Hepatic stellate cell (primary cell): ENCODE measurements at regions not wholly inside any gene's neighbourhood (a gene's known extent, or its start where the extent isn't known, plus 50 kb on each side); places are given as distances from the start of the nearest gene placed in this dataset.

Source experiments
- DNase-seq: peaks from one replicate; pipeline ENCODE4 v3.0.0; 2011; ENCODE audit warnings: low spot score

DNA sequence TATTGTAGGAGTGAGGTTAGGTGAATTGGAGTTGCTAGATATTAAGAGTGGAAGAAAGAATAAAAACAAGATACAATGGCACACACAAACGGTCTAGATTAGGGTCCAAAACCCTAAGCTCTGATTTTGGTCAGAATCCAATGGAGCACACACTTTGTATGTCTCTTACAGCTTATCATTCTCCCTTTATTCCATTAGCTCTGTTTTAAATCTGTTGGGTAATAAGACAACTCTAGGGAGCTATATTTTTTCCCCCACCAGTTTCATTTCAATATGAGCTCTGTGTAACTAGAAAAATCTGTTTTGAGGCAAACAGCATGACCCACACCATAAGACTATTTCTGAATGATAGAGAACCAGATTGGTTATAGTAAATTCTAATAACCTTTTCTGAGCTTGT, 465.6 kb downstream of the ADGRL2 start:
- no peak for DNase-seq

DNA sequence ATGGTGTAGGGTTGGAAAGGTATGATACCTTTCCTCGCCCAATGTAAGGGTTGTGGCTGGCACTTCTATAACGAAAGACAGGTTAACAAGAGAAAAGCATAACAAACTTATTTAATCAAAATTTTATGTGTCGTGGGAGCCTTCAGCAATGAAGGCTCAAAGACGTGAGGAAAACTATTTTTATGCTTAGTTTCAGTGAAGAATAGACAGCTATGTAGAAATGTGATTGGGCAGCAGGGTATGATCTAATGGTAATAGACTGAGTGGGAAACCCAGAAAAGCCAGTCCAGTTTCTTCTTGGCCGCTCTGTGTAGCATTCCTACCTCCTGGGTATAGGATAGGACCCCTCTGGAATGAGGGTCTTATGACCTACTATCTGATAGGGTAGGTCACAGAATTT, 464.7 kb downstream of the ADGRL2 start:
- no peak for DNase-seq

DNA sequence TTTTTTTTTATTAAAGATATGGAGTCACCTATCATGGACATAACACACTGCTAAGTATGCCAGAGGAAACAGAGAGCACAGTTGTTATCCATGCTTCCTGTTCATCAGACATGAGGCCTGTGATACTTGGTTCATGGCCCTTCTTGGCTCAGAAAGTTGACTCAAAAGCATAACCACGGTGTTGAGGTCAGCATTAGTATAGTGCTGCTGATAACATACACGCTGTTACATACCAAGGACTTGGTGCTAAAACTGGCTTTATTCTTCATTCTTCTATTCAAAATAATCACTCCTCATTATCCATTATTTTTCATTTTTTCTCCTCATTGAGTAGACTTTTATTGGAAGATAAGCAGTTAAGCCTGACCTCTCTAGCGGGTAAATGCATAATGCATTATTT, 464.1 kb downstream of the ADGRL2 start:
- no peak for DNase-seq

DNA sequence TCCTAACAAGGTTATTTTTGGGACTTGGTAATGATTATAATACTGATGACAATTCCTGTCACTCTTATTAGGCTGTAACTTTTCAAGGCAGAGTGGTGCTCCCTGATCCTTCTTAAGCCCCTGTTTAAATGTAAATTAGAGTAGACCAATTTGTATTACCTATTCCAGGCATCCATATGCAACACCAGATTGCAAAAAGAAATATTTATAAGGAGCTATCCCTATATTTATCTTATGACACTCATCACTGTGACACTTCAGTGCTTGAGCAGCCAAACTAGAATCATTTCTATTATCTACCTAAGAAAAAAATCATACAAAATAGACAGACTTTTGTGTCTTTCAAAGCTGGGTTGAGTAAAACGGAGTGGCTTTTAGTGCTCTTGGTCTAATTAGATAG, 462.7 kb downstream of the ADGRL2 start:
- no peak for DNase-seq

DNA sequence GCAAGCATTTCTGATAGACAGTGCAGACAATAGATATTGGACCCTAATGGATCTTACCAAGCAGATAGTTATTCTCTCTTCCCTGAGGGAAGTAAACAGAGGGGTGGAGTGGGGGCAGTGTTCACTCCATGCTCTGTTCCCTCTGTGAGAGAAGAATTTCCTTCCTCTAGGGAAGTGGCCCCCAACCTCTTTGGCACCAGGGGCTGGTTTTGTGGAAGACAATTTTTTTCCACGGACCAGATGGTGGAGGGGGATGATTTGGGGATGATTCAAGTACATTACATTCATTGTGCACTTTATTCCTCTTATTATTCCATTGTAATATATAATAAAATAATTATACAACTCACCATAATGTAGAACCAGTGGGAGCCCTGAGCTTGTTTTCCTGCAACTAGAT, 459.9 kb downstream of the ADGRL2 start:
- no peak for DNase-seq

DNA sequence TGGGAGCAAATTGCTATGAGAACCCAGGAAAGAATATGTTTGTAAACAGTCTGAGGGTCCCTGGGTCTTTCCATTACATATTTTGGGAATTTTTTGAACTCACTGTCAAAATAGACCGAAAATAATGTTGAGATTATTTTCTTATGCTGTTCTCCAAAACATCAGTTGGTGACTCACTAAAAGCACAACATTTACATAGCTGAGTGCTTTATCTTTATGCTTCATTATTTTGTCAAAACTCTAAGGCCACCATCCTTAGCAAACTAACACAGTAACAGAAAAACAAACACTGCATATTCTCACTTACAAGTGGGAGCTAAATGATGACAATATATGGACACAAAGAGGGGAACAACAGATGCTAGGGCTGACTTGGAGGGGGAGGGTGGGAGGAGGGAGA, 459.3 kb downstream of the ADGRL2 start:
- no peak for DNase-seq

DNA sequence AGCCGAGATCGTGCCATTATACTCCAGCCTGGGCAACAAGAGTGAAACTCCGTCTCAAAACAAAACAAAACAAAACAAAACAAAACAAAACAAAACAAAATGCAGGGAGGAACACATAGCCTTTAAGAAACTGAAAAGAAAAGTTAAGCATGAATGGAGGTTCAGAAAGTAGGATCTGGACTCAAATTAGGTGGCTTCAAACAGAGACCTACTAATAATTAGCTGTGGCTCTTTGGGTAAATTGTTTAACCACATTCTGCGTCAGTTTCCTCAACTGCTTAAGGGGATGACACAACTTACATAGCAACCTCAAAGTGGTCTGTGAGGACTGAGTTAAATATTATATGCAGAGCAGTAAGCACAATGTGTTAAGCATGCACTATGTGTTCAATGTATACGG, 458.2 kb downstream of the ADGRL2 start:
- no peak for DNase-seq

DNA sequence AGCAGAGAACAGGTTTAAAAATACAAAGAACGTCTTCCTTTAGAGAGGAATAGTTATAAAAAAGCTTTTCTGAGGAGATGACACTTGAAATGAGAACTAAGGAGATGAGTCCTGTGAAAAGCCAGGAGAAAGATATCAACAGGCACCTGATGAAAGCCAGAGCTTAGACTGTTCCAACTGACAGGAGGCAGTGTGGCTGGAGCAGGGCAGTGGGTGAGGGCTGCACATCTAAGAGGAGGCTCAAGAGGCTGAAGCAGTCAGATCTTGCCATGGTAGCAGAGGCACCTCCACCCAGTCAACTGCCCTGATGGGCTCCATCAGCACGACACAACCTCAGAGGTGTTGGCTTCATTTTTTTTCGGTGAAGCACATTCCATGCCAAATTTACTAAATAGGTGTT, 445.3 kb downstream of the ADGRL2 start:
- no peak for DNase-seq

DNA sequence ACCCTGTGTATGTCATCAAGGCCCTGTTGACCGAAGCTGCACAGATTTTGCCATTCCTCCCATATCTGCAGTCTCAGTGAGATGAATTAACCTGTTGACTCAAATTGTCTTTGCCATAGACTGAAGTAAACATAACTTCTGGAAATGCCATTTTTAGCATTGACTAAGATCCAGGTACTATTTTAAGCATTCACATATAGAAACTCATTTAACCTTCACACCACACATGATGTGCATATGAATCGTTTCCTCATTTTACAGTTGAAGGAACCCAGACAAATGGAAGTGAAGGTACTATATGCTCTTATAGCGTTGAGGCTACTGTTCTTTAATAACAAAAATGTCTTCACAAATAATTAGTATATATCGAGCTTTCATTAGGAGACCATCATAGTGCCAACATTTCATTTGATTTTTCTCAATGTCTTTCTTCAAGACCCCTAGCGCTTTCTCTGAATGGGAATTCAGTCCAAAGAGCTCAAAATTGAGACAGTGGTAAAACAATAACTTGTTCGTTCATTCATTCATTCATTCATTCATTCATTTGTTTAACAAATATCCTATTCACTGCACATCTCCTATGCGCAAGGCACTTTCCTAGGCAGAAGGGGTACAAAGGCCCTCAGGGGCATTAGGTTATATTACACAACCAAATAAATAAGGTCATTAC, 444.7 kb downstream of the ADGRL2 start:
- no peak for DNase-seq

DNA sequence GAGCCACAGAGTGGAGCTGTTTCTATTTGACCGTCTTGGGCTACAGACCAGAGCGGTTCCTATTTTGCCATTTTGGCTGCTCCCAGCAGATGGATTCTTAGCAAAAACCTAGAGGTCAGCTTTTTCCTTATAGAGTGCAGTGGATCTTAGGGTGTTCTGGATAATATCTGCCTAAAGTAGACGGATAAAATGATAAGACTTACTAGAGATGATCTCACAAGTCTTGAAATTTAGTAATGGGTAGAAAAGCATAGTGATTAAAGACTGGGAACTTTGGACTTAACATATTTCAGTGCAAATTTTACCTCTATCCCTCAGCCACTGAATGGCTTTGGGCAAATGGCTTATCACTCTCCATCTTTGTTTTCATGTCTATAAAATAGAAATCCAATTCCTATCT, 439.8 kb downstream of the ADGRL2 start:
- DNase-seq = no peak

DNA sequence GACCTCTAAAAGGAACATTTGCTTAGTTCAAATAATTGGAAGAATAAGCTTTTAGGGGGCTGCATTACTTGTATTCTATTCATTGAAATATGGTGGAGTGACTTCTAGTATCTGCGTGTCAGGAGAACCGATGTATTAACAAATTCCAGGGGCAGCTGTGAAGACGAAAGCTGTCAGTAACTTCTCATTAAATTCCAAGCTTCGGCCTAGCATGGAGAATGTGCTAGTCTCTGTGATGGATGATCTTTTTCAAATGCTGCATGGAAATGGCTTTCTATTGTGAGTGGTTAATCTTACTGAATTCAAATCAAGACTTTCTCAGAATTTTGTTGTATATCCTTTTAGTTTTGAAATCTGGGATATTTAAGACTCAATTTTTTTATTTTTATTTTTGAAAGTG, 429.9 kb downstream of the ADGRL2 start:
- DNase-seq = no peak

DNA sequence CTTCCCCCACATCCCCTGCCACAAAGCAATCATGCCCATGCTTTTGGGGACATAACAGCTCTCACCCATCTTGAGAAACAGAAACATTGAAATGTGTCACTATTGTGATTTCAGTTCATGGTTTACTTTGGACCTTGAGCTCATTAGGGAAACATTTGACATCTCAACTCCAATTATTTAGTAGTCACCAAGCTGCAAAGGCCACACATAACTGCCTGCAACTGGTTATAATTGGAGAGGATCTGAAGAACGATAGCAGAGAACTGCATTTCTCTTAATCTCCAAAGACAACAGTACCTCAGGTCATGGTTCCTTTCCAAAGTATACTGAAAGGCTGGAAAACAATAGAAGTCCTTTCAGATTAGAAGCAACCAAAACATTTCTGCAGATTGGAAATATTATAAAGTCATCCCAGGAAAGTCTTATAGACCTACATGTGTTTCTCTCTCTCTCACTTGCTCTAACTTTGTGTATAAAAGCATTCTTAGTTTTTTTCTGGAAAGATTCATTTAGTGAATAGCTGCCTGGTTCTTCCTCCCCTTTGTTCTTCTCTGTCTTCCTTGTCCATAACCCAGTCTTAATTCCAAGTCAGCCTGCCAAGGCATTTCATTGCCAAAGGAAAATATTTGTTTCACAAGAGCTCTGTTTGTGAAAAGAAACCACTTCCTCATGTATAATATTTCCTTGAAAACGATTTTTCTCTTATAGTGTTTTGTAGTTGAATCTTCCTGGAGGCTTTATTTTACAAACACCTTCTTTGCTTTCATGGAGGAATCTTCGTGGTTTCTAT, 426.8 kb downstream of the ADGRL2 start:
- no peak for DNase-seq

DNA sequence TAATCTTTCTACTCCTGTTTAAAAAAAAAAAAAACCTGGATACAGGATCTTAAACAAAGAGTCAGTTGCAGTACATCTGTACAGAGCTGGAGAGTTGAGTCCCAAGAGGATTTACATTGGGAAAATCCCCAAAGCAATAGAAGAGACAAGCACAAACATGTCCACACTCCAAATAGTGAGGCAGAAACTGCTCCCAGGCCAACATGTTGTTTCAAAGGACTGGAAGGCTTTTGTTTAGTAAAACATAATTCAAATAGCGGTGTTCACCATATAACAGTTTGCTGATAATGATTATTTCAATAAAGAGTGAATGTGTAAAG, 425.4 kb downstream of the ADGRL2 start:
- DNase-seq = no peak

DNA sequence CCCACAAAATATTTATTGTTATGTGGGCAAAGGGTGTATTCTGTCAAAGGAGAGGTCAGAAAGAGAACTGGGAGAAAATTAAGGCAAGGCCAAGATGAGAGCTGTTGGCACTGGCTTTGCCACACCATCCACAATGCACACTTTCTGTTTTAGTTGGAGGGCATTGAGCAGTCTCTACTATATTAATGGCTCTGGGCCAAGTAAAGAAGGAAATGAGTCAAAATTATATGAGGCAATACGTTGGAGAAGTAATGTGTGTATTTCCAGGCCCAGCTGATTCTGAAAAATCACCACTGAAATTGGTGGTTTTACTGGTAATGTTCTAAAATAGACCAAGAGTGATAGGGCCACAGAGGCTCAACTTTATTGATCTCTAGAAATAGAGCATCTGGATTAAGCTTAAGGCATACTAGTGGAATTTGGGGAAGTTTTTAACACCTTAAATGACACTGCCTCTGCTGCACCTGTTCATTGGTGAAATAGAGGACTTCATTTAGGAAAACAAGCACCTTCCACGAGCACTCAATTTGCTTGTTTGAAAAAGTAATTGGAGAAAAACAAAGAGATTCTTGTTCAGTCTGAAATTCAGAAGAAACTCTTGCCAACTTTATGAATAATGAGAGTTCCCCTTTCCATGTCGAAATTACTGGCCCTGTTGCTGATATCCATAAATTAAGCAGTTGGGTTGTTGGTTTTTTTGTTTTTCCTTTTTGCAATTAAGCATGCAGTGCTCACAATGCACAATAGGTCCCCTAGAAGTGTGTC, 424.9 kb downstream of the ADGRL2 start:
- DNase-seq = no peak

DNA sequence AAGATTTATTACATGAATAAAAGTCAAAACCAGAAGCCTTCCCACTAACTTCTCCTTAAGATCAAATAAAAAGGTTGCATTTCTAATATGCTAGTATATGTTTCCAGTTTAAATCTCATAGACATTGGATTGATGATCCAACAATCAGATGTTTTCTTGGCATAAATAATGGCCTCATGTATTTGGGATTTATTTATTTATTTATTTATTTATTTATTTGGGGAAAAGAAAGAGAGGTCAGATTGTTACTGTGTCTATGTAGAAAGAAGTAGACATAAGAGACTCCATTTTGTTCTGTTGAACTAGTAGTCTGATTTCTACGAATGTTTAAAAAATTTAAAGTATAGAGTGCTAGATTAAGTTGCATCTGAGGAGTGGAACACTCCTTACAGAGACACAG, 422.4 kb downstream of the ADGRL2 start:
- no peak for DNase-seq

DNA sequence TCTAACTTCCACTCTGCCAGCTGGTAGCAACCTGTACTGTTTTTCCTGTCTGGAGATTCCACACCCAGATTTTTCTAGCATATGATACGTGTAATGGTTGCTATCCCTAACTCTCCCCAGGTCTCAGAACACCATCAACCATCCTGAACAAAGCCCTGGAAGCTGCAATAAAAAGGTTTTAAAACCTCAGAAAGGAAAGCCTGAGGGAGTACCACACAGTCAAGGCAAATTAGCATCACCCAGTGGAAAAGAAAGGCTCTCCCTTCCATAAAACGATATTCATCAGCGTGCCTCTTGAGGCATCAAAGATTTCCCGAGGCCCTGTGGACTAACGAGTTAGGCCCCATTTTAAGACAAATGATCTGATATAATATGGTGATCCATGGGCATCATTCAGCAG, 421.0 kb downstream of the ADGRL2 start:
- no peak for DNase-seq

DNA sequence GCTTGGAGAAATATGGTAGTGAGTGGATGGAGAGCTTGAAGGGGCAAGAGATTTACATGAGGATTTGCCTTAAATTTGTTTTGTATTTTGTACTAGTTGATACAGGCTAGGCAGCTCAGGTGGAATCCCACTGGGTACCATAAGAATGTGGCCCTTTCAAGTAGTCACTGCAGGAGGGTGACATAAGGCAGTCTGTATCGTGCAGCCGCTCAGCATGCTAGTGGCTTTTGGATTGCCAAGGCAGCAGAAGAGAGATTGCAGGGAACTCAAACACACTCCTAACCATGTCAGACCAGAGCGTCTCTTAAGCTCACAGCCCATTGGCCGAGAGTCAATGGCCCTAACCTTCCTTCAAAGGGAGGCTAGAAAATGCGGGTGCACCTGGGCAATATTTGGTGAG, 420.0 kb downstream of the ADGRL2 start:
- DNase-seq = no peak

DNA sequence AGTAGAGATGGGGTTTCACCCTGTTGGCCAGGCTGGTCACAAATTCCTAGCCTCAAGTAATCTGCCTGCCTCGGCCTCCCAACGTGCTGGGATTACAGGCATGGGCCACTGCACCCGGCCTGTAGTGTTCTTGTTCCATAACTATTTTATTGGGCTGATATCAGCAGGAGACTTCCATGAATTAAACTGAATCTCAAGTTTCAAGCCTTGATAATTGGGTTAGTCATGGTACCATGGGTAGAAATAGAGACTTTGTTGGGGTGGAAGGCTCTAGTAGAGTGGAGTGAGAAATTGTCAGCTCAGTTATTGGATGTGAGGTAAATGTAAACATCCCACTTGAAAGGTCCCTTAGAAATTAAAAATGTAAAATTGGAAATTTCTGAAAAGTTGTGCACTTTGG, 419.1 kb downstream of the ADGRL2 start:
- DNase-seq = no peak

DNA sequence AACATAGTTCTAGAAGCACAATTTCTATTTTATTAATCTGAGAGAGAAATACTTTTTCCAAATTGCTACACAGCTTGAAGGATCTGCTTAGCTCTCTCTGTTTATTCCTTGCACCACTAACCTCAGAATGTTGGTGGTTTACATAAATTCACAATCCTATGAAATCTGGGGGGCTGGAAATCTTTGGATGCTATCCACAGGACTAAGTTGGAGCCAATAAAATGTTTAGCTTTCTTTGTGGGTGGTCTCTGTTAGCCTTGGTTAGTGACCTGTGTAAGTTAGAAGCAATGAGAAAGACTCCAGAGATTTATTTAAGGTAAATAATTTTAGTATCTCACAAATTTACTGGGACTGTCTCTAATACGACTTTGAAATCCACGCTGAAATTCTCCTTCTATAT, 418.1 kb downstream of the ADGRL2 start:
- DNase-seq = no peak

DNA sequence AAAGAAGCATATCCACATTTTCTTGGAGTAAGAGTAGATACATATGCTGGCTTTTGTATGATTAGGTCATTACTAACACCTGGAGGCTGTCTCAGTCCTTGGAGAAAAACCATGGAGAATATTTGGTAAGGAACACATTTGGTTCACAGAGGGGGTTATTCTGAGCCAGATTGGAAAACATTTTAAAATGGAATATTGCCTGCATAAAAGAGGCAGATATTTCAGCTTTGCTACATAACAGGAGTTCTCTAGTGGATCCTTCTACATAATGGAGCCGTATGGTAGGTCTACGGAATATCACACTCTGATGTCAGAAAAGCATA, 415.1 kb downstream of the ADGRL2 start:
- no peak for DNase-seq

DNA sequence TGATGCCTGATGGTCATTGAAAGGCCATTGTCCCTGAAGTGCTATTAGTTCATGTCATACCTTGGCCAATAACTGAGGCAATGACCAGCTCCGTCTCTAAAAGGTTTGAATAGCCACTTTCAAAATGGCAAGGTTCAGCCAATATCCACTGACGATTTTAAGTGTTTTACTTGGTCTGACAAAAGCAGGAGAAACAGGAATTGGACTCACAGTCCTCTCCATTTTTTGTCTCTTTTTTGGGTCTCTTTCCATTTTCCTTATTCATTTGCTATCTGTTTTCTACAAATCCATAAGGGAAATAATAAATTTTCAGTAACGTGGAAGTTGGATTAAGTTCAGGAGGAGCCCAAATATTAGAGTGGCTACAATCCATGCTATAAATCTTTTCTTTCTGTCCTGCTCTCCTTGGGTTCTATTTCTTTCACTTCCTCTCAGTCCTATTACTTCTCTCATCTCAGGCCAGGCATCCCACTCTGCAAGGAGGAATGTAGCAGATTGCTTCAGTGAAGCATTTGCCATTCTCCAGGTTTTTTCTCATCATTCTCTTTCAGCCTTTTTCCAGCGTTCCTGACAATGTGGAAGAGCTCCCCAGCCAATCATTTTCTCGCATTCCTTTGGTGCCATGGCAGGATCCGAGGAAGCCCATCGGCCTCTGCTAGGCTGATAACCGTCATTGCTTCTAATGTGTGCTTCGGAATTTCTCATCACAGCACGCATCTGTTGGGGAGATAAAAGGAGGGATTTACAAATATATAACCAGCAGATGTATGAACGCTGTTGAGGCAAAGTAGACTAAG, 414.5 kb downstream of the ADGRL2 start:
- DNase-seq = no peak

DNA sequence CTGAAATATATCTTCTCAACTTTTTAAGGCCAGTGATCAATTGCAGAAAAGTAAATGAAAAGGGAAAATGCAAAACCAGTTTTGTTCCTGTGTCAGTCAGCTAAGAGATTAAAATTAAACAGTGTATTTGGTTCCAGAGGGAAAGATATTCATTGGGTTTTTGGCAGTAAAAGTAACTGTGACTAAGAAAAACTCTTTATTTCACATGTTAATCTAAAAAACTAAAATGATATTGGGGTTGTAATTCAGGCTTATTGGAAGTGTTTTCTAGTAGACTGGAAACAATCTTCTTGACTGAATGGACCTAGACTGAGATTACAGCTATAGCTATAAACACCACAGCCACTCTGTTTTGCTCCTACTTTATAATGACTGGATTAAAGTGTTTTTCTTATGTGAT, 413.9 kb downstream of the ADGRL2 start:
- no peak for DNase-seq

DNA sequence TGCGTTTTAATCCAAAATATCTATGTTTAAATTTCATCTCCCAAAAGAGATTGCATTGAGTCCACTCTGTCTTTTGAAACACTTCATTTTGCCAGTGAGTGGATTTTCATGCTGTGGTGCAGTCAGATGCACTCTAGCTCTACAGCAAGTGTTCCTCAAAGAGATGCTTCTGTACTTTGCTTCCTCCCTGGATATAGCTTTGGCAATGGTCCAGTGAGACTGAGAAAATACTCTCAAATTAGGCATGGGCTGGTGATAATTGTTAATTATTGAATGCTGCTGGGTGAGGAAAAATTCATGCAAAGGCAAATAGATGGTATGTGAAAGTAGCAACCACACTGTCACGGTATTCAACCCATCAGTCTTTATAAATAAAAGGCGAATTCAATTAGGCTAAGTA, 396.9 kb downstream of the ADGRL2 start:
- DNase-seq = no peak
